ENCODE measurements at regions not wholly inside any gene's neighbourhood (a gene's known extent, or its start where the extent isn't known, plus 50 kb on each side); places are given as distances from the start of the nearest gene placed in this dataset.

- no peak for TF ChIP-seq CTCF (conservative IDR thresholded peaks at IDR 0.05 in 1 of 2, IDR thresholded peaks at IDR 0.05 in 1 of 2; ENCODE audit: extremely low read depth in 1 of 2, insufficient read depth in 1 of 2, low read depth in 1 of 2, low read length in 2 of 2)
- TF ChIP-seq EZH2 (IDR thresholded peaks at IDR 0.05; ENCODE audit: borderline replicate concordance, low read length), result no peak
Observed at GRCh38 chr13:109684824-109685202, 101.6 kb downstream of the IRS2 start.

All from mammary epithelial cell (primary cell).